ENCODE measurements at regions not wholly inside any gene's neighbourhood (a gene's known extent, or its start where the extent isn't known, plus 50 kb on each side); places are given as distances from the start of the nearest gene placed in this dataset.

GRCh38 chr14:47863441-47863840, 188.0 kb upstream of the MDGA2 start:
- Histone ChIP-seq H3K4me2 (no peak overlapping the region), H4K20me1 (ENCODE audit: insufficient read depth) (no peaks in the 10 kb centered on the region), H3K36me3 (replicated peaks in 1 of 2; ENCODE audit: control insufficient read depth in 1 of 2, insufficient read depth in 2 of 2, low read length in 1 of 2) (no peaks in the 10 kb centered on the region), H3K9ac (no peak overlapping the region), H3K4me1 (ENCODE audit: control insufficient read depth in 1 of 2, insufficient read depth in 2 of 2, low read depth in 1 of 2, low read length in 1 of 2) (no peaks in the 10 kb centered on the region), H3K27me3 (ENCODE audit: insufficient read depth) (no peaks in the 10 kb centered on the region), H3K79me2 (ENCODE audit: insufficient read depth) (no peaks in the 10 kb centered on the region), H3K9me2 (no peaks in the 10 kb centered on the region), H3K9me3 (no peaks in the 10 kb centered on the region), H3F3A (replicated peaks; ENCODE audit: insufficient read depth) (no peaks in the 10 kb centered on the region), H2AFZ (ENCODE audit: low read depth) (no peak overlapping the region), H3K4me3 (ENCODE audit: low read depth in 2 of 2, low read length in 1 of 2) (no peak overlapping the region), H3K27ac (ENCODE audit: low read depth in 2 of 2, low read length in 1 of 2) (no peak overlapping the region)
- DNase-seq = no peak
- ChIA-PET CTCF (interaction anchor here (0.9 kb wide), 1 partner anchor 54 kb away, joined by 3 read pairs; no protein-coding TSS in a partner anchor), POLR2A (no interaction called here)
- TF ChIP-seq RCOR1 (IDR thresholded peaks at IDR 0.05; ENCODE audit: low read length) (no peak), CHD2 (IDR thresholded peaks at IDR 0.05; ENCODE audit: low read length, partially characterized antibody) (no peak), GABPA (IDR thresholded peaks at IDR 0.05; ENCODE audit: low read depth) (no peak), EZH2phosphoT487 (IDR thresholded peaks at IDR 0.05; ENCODE audit: borderline replicate concordance, low read depth) (no peak), MXI1 (IDR thresholded peaks at IDR 0.05; ENCODE audit: low read depth, low read length) (no peak), MEF2A (IDR thresholded peaks at IDR 0.05; ENCODE audit: borderline replicate concordance, low read depth) (no peak), MAX (IDR thresholded peaks at IDR 0.05; ENCODE audit: low read depth) (no peak), JUND (IDR thresholded peaks at IDR 0.05) (no peak), SIN3A (IDR thresholded peaks at IDR 0.05; ENCODE audit: borderline replicate concordance, low read depth, low read length) (no peak), RFX5 (IDR thresholded peaks at IDR 0.05; ENCODE audit: low read length) (no peak), EP300 (IDR thresholded peaks at IDR 0.05; ENCODE audit: borderline replicate concordance in 1 of 2, low read depth in 1 of 2, low read length in 1 of 2) (no peak), TCF12 (IDR thresholded peaks at IDR 0.05) (no peak), YY1 (IDR thresholded peaks at IDR 0.05; ENCODE audit: low read depth) (no peak)
- TF ChIP-seq, protein P1, sequence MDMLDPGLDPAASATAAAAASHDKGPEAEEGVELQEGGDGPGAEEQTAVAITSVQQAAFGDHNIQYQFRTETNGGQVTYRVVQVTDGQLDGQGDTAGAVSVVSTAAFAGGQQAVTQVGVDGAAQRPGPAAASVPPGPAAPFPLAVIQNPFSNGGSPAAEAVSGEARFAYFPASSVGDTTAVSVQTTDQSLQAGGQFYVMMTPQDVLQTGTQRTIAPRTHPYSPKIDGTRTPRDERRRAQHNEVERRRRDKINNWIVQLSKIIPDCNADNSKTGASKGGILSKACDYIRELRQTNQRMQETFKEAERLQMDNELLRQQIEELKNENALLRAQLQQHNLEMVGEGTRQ (IDR thresholded peaks at IDR 0.05; ENCODE audit: borderline replicate concordance, low read depth, low read length) = no peak
- TF ChIP-seq, protein P2, sequence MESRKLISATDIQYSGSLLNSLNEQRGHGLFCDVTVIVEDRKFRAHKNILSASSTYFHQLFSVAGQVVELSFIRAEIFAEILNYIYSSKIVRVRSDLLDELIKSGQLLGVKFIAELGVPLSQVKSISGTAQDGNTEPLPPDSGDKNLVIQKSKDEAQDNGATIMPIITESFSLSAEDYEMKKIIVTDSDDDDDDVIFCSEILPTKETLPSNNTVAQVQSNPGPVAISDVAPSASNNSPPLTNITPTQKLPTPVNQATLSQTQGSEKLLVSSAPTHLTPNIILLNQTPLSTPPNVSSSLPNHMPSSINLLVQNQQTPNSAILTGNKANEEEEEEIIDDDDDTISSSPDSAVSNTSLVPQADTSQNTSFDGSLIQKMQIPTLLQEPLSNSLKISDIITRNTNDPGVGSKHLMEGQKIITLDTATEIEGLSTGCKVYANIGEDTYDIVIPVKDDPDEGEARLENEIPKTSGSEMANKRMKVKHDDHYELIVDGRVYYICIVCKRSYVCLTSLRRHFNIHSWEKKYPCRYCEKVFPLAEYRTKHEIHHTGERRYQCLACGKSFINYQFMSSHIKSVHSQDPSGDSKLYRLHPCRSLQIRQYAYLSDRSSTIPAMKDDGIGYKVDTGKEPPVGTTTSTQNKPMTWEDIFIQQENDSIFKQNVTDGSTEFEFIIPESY (IDR thresholded peaks at IDR 0.05; ENCODE audit: borderline replicate concordance, low read depth) = no peak
- TF ChIP-seq, protein P3, sequence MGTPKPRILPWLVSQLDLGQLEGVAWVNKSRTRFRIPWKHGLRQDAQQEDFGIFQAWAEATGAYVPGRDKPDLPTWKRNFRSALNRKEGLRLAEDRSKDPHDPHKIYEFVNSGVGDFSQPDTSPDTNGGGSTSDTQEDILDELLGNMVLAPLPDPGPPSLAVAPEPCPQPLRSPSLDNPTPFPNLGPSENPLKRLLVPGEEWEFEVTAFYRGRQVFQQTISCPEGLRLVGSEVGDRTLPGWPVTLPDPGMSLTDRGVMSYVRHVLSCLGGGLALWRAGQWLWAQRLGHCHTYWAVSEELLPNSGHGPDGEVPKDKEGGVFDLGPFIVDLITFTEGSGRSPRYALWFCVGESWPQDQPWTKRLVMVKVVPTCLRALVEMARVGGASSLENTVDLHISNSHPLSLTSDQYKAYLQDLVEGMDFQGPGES (IDR thresholded peaks at IDR 0.05; ENCODE audit: low read depth, low read length) = no peak

Measured in SK-N-SH (cell line).